Endodermal cell (in vitro differentiated cells): ENCODE measurements at regions not wholly inside any gene's neighbourhood (a gene's known extent, or its start where the extent isn't known, plus 50 kb on each side); places are given as distances from the start of the nearest gene placed in this dataset.

Experiments used
- DNase-seq: peaks from one replicate; pipeline ENCODE4 v3.0.0-alpha.2; 2017
- H3K27ac ChIP-seq: 2 replicates; pipeline ENCODE4 v1.5.1; 2013; ENCODE audit warnings: mild to moderate bottlenecking, low read depth, low read length, moderate library complexity
- H3K27me3 ChIP-seq: 2 replicates; pipeline ENCODE4 v1.6.1; 2013; ENCODE audit warnings: mild to moderate bottlenecking, low read length, moderate library complexity; ENCODE audit not compliant: insufficient read depth, control insufficient read depth, poor library complexity, severe bottlenecking
- H3K36me3 ChIP-seq: 2 replicates; pipeline ENCODE4 v1.7.0; 2013; ENCODE audit warnings: mild to moderate bottlenecking, low read length, moderate library complexity; ENCODE audit not compliant: control insufficient read depth, insufficient read depth
- H3K4me1 ChIP-seq: one replicate; pipeline ENCODE4 v1.7.0; 2013; ENCODE audit warnings: low read length; ENCODE audit not compliant: control insufficient read depth, insufficient read depth
- H3K4me3 ChIP-seq: 2 replicates; pipeline ENCODE4 v1.5.1; 2013; ENCODE audit warnings: mild to moderate bottlenecking, low read length, moderate library complexity
- H3K9ac ChIP-seq: 2 replicates; pipeline ENCODE4 v1.6.1; 2013; ENCODE audit warnings: mild to moderate bottlenecking, low read length, moderate library complexity; ENCODE audit not compliant: poor library complexity, severe bottlenecking; ENCODE audit errors: extremely low read depth
- H3K9me3 ChIP-seq: 2 replicates; pipeline ENCODE4 v1.6.1; 2013; ENCODE audit warnings: mild to moderate bottlenecking, low read length, moderate library complexity; ENCODE audit not compliant: control insufficient read depth
- H3K27ac Mint-ChIP-seq: 2 replicates; pipeline ENCODE4 v1.8.0; 2020; ENCODE audit warnings: mixed read lengths
- H3K27me3 Mint-ChIP-seq: 2 replicates; pipeline ENCODE4 v1.8.0; 2021; ENCODE audit warnings: mild to moderate bottlenecking, mixed read lengths; ENCODE audit not compliant: insufficient read depth
- H3K36me3 Mint-ChIP-seq: 2 replicates; pipeline ENCODE4 v1.8.0; 2020; ENCODE audit warnings: low read depth, mixed read lengths
- H3K4me1 Mint-ChIP-seq: 2 replicates; pipeline ENCODE4 v1.8.0; 2020; ENCODE audit warnings: mixed read lengths
- H3K4me3 Mint-ChIP-seq: 2 replicates; pipeline ENCODE4 v1.8.0; 2020; ENCODE audit warnings: mild to moderate bottlenecking, moderate library complexity, mixed read lengths
- H3K9me3 Mint-ChIP-seq: 2 replicates; pipeline ENCODE4 v1.8.0; 2020; ENCODE audit warnings: mild to moderate bottlenecking, mixed read lengths
- CTCF ChIP-seq: fragments of 200-600 bp; sonication (generic); conservative IDR thresholded peaks from 2 replicates; pipeline ENCODE4 v1.5.0; 2021; ENCODE audit warnings: antibody characterized with exemption, mild to moderate bottlenecking
- WGBS, 2 experiments: methylation state at CpG; one replicate each; pipeline versions ENCODE4 v1.1.5 to v1.1.7; 2013; ENCODE audit warnings: missing lambda C conversion rate in 2 of 2, mixed read lengths in 1 of 2; ENCODE audit not compliant: insufficient coverage in 1 of 2, insufficient read length in 1 of 2; 5-methylcytosine and 5-hydroxymethylcytosine counted together

GRCh38 chr2:239523147-239523953, 122.5 kb upstream of the HDAC4 start:
- Histone ChIP-seq H3K4me3 (no peak overlapping the region), H3K9me3 (no peaks in the 10 kb centered on the region), H3K9ac (no peak overlapping the region), H3K27me3 (no peaks in the 10 kb centered on the region), H3K36me3 (no peaks in the 10 kb centered on the region), H3K27ac (no peak overlapping the region), H3K4me1 (no peaks in the 10 kb centered on the region)
- Mint-ChIP-seq H3K4me3 (no peak overlapping the region), H3K36me3 (no peaks in the 10 kb centered on the region), H3K27ac (no peak overlapping the region), H3K27me3 (no peaks in the 10 kb centered on the region), H3K4me1 (no peaks in the 10 kb centered on the region), H3K9me3 (no peaks in the 10 kb centered on the region)
- 90 to 100% methylated on average over 9 to 14 of the region's 15 CpGs for WGBS, 2 experiments
- TF ChIP-seq CTCF, result no peak
- DNase-seq, result no peak

DNA sequence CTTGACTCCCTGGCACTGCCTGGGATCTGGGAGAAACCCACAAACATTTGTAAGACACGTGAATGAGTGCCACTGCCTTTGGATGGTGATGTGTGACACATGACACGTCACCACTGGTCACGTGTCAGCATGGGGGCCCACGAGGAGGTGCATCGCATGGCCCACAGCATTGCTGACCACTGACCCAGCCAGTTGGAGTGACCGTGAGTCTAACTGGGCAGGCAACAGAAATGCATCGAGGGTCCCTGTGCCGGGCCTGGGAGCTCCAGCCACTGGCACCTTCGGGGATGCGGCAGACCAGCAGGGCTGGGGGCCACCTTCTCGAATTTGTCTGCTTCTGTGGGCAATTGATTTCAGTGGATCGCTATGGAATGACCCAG, 121.9 kb upstream of the HDAC4 start:
- Histone ChIP-seq H3K27ac (no peak overlapping the region), H3K27me3 (no peaks in the 10 kb centered on the region), H3K36me3 (no peaks in the 10 kb centered on the region), H3K4me1 (no peaks in the 10 kb centered on the region), H3K9me3 (no peaks in the 10 kb centered on the region), H3K4me3 (no peak overlapping the region), H3K9ac (no peak overlapping the region)
- TF ChIP-seq CTCF, result no peak
- H3K27ac Mint-ChIP-seq, result no peak overlapping the region
- H3K4me1 Mint-ChIP-seq, result no peaks in the 10 kb centered on the region
- no peak for DNase-seq
- H3K36me3 Mint-ChIP-seq, result no peaks in the 10 kb centered on the region
- H3K27me3 Mint-ChIP-seq, result no peaks in the 10 kb centered on the region
- 93 to 98% methylated on average over 8 to 12 of the region's 12 CpGs for WGBS, 2 experiments
- H3K9me3 Mint-ChIP-seq, result no peaks in the 10 kb centered on the region
- no peak overlapping the region for H3K4me3 Mint-ChIP-seq

GRCh38 chr2:239522002-239522739, 121.4 kb upstream of the HDAC4 start:
- H3K27ac Mint-ChIP-seq, result peak overlapping the region; percentile 65

More at GRCh38 chr2:239522002-239522739, 121.4 kb upstream of the HDAC4 start:
- no peak overlapping the region for H3K27ac ChIP-seq
- WGBS, 2 experiments, result 83 to 88% methylated on average over 11 to 15 of the region's 15 CpGs
- Mint-ChIP-seq H3K9me3 (no peaks in the 10 kb centered on the region), H3K4me3 (no peak overlapping the region), H3K36me3 (no peaks in the 10 kb centered on the region), H3K27me3 (no peaks in the 10 kb centered on the region), H3K4me1 (no peaks in the 10 kb centered on the region)
- no peaks in the 10 kb centered on the region for H3K4me1 ChIP-seq
- H3K4me3 ChIP-seq, result no peak overlapping the region
- no peaks in the 10 kb centered on the region for H3K27me3 ChIP-seq
- no peaks in the 10 kb centered on the region for H3K36me3 ChIP-seq
- H3K9me3 ChIP-seq, result no peaks in the 10 kb centered on the region
- no peak for DNase-seq
- no peak overlapping the region for H3K9ac ChIP-seq
- no peak for TF ChIP-seq CTCF
